ENCODE measurements at regions not wholly inside any gene's neighbourhood (a gene's known extent, or its start where the extent isn't known, plus 50 kb on each side); places are given as distances from the start of the nearest gene placed in this dataset.

GRCh38 chr5:51109786-51110410 is 273.4 kb upstream of the ISL1 start:
- DNase-seq = no peak
- intact Hi-C loops (cut with DNase I) = no loop called here

DNA sequence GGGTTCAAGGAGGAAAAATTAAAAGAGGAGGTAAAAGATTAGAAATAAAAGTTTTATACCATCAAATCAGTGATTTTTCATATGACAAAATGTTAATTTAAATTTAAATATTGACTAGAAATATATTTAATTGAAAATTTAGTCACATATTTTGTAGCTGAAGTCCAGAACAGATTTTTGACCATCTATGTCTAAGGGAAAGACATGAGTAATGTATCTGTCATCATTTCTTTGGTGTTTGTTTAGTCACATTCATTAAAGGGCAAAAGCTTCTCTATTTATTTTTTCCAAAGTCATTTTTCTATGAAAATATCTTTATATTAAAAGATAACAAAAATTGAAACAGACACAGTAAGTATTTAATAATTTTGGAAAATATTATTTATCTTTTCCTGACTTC is 252.0 kb upstream of the ISL1 start:
- Histone ChIP-seq H3K27ac (no peak overlapping the region), H3K4me3 (no peak overlapping the region), H3K9me3 (peaks cover 0 to 9% (median 0%) of the 10 kb centered on the region in 11 donors), H3K27me3 (no peaks in the 10 kb centered on the region), H3K4me1 (no peaks in the 10 kb centered on the region), H3K36me3 (no peaks in the 10 kb centered on the region)
- no peak for TF ChIP-seq CTCF (IDR thresholded peaks at IDR 0.05)
- intact Hi-C loops (cut with DNase I) = no loop called here
- ATAC-seq (no peak), DNase-seq (no peak)

More at GRCh38 chr5:51109786-51110410, 273.4 kb upstream of the ISL1 start:
- WGBS, 2 donors = 41% methylated on average over 3 of the region's 3 CpGs
- no peak for TF ChIP-seq CTCF (IDR thresholded peaks at IDR 0.05)
- ATAC-seq = no peak
- Histone ChIP-seq H3K36me3 (no peaks in the 10 kb centered on the region), H3K4me1 (no peaks in the 10 kb centered on the region), H3K9me3 (no peaks in the 10 kb centered on the region), H3K4me3 (no peak overlapping the region), H3K27me3 (no peaks in the 10 kb centered on the region), H3K27ac (no peak overlapping the region)

GRCh38 chr5:51138164-51138563 is 245.1 kb upstream of the ISL1 start:
- no peaks in the 10 kb centered on the region for H3K4me1 ChIP-seq
- H3K9me3 ChIP-seq = peaks cover 0 to 3% (median 0%) of the 10 kb centered on the region in 11 donors
- H3K27me3 ChIP-seq = no peaks in the 10 kb centered on the region
- H3K4me3 ChIP-seq = no peak overlapping the region
- WGBS, 2 donors = 65 to 79% methylated on average over 2 of the region's 2 CpGs
- no peaks in the 10 kb centered on the region for H3K36me3 ChIP-seq
- DNase-seq (no peak), ATAC-seq (no peak)
- intact Hi-C loops (cut with DNase I) = no loop called here
- H3K27ac ChIP-seq = no peak overlapping the region
- TF ChIP-seq CTCF (IDR thresholded peaks at IDR 0.05) = no peak

- DNase-seq = no peak
- WGBS, 2 donors = 82 to 83% methylated on average over 2 of the region's 2 CpGs
- H3K27ac ChIP-seq = no peak overlapping the region
- H3K4me1 ChIP-seq = no peaks in the 10 kb centered on the region
- ATAC-seq = no peak
- H3K4me3 ChIP-seq = no peak overlapping the region
- no peaks in the 10 kb centered on the region for H3K27me3 ChIP-seq
- intact Hi-C loops (cut with DNase I) = no loop called here
- no peak for TF ChIP-seq CTCF (IDR thresholded peaks at IDR 0.05)
- H3K36me3 ChIP-seq = no peaks in the 10 kb centered on the region
- peaks cover 0 to 44% (median 13%) of the 10 kb centered on the region in 11 donors for H3K9me3 ChIP-seq
These were observed 234.8 kb upstream of the ISL1 start for GRCh38 chr5:51148437-51148836.
